GM23338 (cell line): ENCODE measurements at regions not wholly inside any gene's neighbourhood (a gene's known extent, or its start where the extent isn't known, plus 50 kb on each side); places are given as distances from the start of the nearest gene placed in this dataset.

Experiments used
- ATAC-seq: fragments of 200-7000 bp; cut with Tn5 transposase; 3 replicates; pipeline ENCODE4 v1.9.1; 2020
- DNase-seq: peaks from one replicate; pipeline ENCODE4 v3.0.0-alpha.2; 2015; ENCODE audit warnings: low spot score
- H2AFZ ChIP-seq: fragments of 200-600 bp; sonication (generic); 2 replicates; pipeline ENCODE4 v1.8.0; 2016; ENCODE audit warnings: antibody characterized with exemption, mild to moderate bottlenecking, moderate library complexity
- H3F3A ChIP-seq: fragments of 200-600 bp; sonication (generic); replicated peaks from 2 replicates; pipeline ENCODE4 v1.8.0; 2017; ENCODE audit warnings: antibody characterized with exemption, mixed run types, low read depth
- H3K27ac ChIP-seq: fragments of 200-600 bp; sonication (generic); 2 replicates; pipeline ENCODE4 v1.6.1; 2016; ENCODE audit warnings: low read depth
- H3K27me3 ChIP-seq: fragments of 200-600 bp; sonication (generic); 2 replicates; pipeline ENCODE4 v1.8.0; 2016; ENCODE audit warnings: mild to moderate bottlenecking, mixed run types, moderate library complexity; ENCODE audit not compliant: insufficient read depth
- H3K36me3 ChIP-seq: fragments of 200-600 bp; sonication (generic); 2 replicates; pipeline ENCODE4 v1.8.0; 2016; ENCODE audit warnings: mild to moderate bottlenecking; ENCODE audit not compliant: insufficient read depth
- H3K4me1 ChIP-seq: fragments of 200-600 bp; sonication (generic); 2 replicates; pipeline ENCODE4 v1.8.0; 2016; ENCODE audit warnings: mild to moderate bottlenecking, moderate library complexity; ENCODE audit not compliant: insufficient read depth
- H3K4me2 ChIP-seq: fragments of 200-600 bp; sonication (generic); 2 replicates; pipeline ENCODE4 v1.7.1; 2017; ENCODE audit warnings: mixed run types
- H3K4me3 ChIP-seq: fragments of 200-600 bp; sonication (generic); 2 replicates; pipeline ENCODE4 v1.6.1; 2016; ENCODE audit warnings: mixed run types
- H3K79me2 ChIP-seq: fragments of 200-600 bp; sonication (generic); replicated peaks from 2 replicates; pipeline ENCODE4 v1.8.0; 2017; ENCODE audit warnings: mild to moderate bottlenecking; ENCODE audit not compliant: insufficient read depth
- H3K9me2 ChIP-seq: fragments of 200-600 bp; sonication (generic); 2 replicates; pipeline ENCODE4 v1.8.0; 2017; ENCODE audit not compliant: insufficient read depth
- H4K20me1 ChIP-seq: fragments of 200-600 bp; sonication (generic); replicated peaks from 2 replicates; pipeline ENCODE4 v1.8.0; 2017; ENCODE audit warnings: mild to moderate bottlenecking; ENCODE audit not compliant: insufficient read depth
- H3K27ac Mint-ChIP-seq: 2 replicates; pipeline ENCODE4 v1.8.0; 2020; ENCODE audit warnings: inconsistent platforms, mild to moderate bottlenecking, moderate library complexity, mixed read lengths
- H3K27me3 Mint-ChIP-seq: 3 replicates; pipeline ENCODE4 v1.8.0; 2022; ENCODE audit warnings: low read depth, mild to moderate bottlenecking, moderate library complexity, mixed read lengths, inconsistent platforms; ENCODE audit not compliant: insufficient read depth, poor library complexity
- H3K36me3 Mint-ChIP-seq: 3 replicates; pipeline ENCODE4 v1.8.0; 2021; ENCODE audit warnings: low read depth, mild to moderate bottlenecking, inconsistent platforms, moderate library complexity, mixed read lengths
- H3K4me1 Mint-ChIP-seq: 3 replicates; pipeline ENCODE4 v1.8.0; 2020; ENCODE audit warnings: mild to moderate bottlenecking, inconsistent platforms, mixed read lengths
- H3K4me3 Mint-ChIP-seq: 3 replicates; pipeline ENCODE4 v1.8.0; 2021; ENCODE audit warnings: moderate library complexity, mild to moderate bottlenecking, inconsistent platforms, mixed read lengths
- H3K9me3 Mint-ChIP-seq: 3 replicates; pipeline ENCODE4 v1.8.0; 2020; ENCODE audit warnings: moderate library complexity, mild to moderate bottlenecking, inconsistent platforms, mixed read lengths
- CREB1 ChIP-seq: fragments of 250-450 bp; sonication (Bioruptor Pico); IDR thresholded peaks from 2 replicates; pipeline ENCODE4 v1.5.0; 2020; ENCODE audit warnings: low read depth, mild to moderate bottlenecking, moderate library complexity
- EZH2 ChIP-seq: fragments of 200-600 bp; sonication (generic); IDR thresholded peaks from one replicate; pipeline ENCODE4 v1.8.0; 2017; ENCODE audit warnings: antibody characterized with exemption, mild to moderate bottlenecking, low read depth; ENCODE audit not compliant: unreplicated experiment
- EZH2phosphoT487 ChIP-seq: fragments of 200-600 bp; sonication (generic); IDR thresholded peaks from one replicate; pipeline ENCODE4 v1.8.1; 2018; ENCODE audit warnings: antibody characterized with exemption; ENCODE audit not compliant: unreplicated experiment
- JUNB ChIP-seq: IDR thresholded peaks from one replicate; pipeline ENCODE4 v1.6.1; 2016; ENCODE audit warnings: antibody characterized with exemption; ENCODE audit not compliant: unreplicated experiment
- NANOG ChIP-seq: IDR thresholded peaks from 2 replicates; pipeline ENCODE4 v1.6.1; 2016; ENCODE audit warnings: antibody characterized with exemption, borderline replicate concordance
- POLR2AphosphoS5 ChIP-seq: IDR thresholded peaks from 2 replicates; pipeline ENCODE4 v1.6.1; 2016; ENCODE audit warnings: antibody characterized with exemption, low read depth
- STAT1 ChIP-seq: IDR thresholded peaks from one replicate; pipeline ENCODE4 v1.6.1; 2016; ENCODE audit warnings: antibody characterized with exemption; ENCODE audit not compliant: unreplicated experiment
- ZNF114 ChIP-seq: fragments of 250-450 bp; sonication (Bioruptor Pico); IDR thresholded peaks from 2 replicates; pipeline ENCODE4 v1.5.0; 2020; ENCODE audit warnings: mild to moderate bottlenecking, moderate library complexity
- ZNF331 ChIP-seq: fragments of 250-450 bp; sonication (Bioruptor Pico); IDR thresholded peaks from 2 replicates; pipeline ENCODE4 v1.5.0; 2020; ENCODE audit warnings: low read depth, mild to moderate bottlenecking, moderate library complexity
- TF ChIP-seq, protein P1 (sequence below): IDR thresholded peaks from one replicate; pipeline ENCODE4 v1.6.1; 2018; ENCODE audit warnings: antibody characterized with exemption; ENCODE audit not compliant: unreplicated experiment
- TF ChIP-seq, protein P2 (sequence below): fragments of 250-450 bp; sonication (Bioruptor Pico); IDR thresholded peaks from 2 replicates; pipeline ENCODE4 v1.5.0; 2020; ENCODE audit warnings: mild to moderate bottlenecking, moderate library complexity
- TF ChIP-seq, protein P3 (sequence below): IDR thresholded peaks from 2 replicates; pipeline ENCODE4 v1.6.1; 2016; ENCODE audit warnings: antibody characterized with exemption
- TF ChIP-seq, protein P4 (sequence below), 2 experiments: fragments of 200-600 bp in 1 of 2; sonication (generic) in 1 of 2; conservative IDR thresholded peaks; 2 replicates each; pipeline versions ENCODE4 v1.5.1 to v1.6.1; 2016 to 2017; ENCODE audit warnings: antibody characterized with exemption in 2 of 2, low read depth in 2 of 2, mild to moderate bottlenecking in 2 of 2, moderate library complexity in 1 of 2

DNA sequence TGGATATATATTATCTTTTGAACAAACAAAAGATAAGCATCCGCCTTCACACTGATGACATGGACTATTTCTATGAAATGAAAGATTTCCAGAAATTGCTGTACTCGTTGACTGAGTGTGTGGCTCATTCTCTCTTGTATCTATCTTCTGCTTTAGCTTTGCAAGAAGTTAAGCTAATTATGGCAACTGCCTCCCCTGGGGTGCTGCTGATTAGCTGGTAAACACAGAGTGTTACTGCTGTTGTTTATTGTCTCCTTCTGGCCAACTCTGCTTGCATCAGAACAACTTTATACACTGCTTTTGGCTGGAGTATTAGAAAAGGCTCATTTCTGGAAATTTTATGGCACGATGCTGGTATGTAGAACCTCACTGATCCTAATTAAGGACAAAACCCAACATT lies 95.6 kb upstream of the SNX7 start:
- no peaks in the 10 kb centered on the region for H3K79me2 ChIP-seq
- H3K27me3 ChIP-seq, result no peaks in the 10 kb centered on the region
- H3K4me3 Mint-ChIP-seq, result no peak overlapping the region
- 0 out of 2 replicates have a peak overlapping the region, but pooled peaks have one; percentile 28 for H3K27ac Mint-ChIP-seq
- no peaks in the 10 kb centered on the region; the same call in 1 of the 2 replicates for H3K9me2 ChIP-seq
- peaks cover 26% of the 10 kb centered on the region for H3K36me3 Mint-ChIP-seq
- peaks cover 33% of the 10 kb centered on the region for H3K9me3 Mint-ChIP-seq
- H3K4me1 Mint-ChIP-seq, result peaks cover 7% of the 10 kb centered on the region
- TF ChIP-seq, protein P1, sequence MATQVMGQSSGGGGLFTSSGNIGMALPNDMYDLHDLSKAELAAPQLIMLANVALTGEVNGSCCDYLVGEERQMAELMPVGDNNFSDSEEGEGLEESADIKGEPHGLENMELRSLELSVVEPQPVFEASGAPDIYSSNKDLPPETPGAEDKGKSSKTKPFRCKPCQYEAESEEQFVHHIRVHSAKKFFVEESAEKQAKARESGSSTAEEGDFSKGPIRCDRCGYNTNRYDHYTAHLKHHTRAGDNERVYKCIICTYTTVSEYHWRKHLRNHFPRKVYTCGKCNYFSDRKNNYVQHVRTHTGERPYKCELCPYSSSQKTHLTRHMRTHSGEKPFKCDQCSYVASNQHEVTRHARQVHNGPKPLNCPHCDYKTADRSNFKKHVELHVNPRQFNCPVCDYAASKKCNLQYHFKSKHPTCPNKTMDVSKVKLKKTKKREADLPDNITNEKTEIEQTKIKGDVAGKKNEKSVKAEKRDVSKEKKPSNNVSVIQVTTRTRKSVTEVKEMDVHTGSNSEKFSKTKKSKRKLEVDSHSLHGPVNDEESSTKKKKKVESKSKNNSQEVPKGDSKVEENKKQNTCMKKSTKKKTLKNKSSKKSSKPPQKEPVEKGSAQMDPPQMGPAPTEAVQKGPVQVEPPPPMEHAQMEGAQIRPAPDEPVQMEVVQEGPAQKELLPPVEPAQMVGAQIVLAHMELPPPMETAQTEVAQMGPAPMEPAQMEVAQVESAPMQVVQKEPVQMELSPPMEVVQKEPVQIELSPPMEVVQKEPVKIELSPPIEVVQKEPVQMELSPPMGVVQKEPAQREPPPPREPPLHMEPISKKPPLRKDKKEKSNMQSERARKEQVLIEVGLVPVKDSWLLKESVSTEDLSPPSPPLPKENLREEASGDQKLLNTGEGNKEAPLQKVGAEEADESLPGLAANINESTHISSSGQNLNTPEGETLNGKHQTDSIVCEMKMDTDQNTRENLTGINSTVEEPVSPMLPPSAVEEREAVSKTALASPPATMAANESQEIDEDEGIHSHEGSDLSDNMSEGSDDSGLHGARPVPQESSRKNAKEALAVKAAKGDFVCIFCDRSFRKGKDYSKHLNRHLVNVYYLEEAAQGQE, result no peak
- TF ChIP-seq, protein P2, sequence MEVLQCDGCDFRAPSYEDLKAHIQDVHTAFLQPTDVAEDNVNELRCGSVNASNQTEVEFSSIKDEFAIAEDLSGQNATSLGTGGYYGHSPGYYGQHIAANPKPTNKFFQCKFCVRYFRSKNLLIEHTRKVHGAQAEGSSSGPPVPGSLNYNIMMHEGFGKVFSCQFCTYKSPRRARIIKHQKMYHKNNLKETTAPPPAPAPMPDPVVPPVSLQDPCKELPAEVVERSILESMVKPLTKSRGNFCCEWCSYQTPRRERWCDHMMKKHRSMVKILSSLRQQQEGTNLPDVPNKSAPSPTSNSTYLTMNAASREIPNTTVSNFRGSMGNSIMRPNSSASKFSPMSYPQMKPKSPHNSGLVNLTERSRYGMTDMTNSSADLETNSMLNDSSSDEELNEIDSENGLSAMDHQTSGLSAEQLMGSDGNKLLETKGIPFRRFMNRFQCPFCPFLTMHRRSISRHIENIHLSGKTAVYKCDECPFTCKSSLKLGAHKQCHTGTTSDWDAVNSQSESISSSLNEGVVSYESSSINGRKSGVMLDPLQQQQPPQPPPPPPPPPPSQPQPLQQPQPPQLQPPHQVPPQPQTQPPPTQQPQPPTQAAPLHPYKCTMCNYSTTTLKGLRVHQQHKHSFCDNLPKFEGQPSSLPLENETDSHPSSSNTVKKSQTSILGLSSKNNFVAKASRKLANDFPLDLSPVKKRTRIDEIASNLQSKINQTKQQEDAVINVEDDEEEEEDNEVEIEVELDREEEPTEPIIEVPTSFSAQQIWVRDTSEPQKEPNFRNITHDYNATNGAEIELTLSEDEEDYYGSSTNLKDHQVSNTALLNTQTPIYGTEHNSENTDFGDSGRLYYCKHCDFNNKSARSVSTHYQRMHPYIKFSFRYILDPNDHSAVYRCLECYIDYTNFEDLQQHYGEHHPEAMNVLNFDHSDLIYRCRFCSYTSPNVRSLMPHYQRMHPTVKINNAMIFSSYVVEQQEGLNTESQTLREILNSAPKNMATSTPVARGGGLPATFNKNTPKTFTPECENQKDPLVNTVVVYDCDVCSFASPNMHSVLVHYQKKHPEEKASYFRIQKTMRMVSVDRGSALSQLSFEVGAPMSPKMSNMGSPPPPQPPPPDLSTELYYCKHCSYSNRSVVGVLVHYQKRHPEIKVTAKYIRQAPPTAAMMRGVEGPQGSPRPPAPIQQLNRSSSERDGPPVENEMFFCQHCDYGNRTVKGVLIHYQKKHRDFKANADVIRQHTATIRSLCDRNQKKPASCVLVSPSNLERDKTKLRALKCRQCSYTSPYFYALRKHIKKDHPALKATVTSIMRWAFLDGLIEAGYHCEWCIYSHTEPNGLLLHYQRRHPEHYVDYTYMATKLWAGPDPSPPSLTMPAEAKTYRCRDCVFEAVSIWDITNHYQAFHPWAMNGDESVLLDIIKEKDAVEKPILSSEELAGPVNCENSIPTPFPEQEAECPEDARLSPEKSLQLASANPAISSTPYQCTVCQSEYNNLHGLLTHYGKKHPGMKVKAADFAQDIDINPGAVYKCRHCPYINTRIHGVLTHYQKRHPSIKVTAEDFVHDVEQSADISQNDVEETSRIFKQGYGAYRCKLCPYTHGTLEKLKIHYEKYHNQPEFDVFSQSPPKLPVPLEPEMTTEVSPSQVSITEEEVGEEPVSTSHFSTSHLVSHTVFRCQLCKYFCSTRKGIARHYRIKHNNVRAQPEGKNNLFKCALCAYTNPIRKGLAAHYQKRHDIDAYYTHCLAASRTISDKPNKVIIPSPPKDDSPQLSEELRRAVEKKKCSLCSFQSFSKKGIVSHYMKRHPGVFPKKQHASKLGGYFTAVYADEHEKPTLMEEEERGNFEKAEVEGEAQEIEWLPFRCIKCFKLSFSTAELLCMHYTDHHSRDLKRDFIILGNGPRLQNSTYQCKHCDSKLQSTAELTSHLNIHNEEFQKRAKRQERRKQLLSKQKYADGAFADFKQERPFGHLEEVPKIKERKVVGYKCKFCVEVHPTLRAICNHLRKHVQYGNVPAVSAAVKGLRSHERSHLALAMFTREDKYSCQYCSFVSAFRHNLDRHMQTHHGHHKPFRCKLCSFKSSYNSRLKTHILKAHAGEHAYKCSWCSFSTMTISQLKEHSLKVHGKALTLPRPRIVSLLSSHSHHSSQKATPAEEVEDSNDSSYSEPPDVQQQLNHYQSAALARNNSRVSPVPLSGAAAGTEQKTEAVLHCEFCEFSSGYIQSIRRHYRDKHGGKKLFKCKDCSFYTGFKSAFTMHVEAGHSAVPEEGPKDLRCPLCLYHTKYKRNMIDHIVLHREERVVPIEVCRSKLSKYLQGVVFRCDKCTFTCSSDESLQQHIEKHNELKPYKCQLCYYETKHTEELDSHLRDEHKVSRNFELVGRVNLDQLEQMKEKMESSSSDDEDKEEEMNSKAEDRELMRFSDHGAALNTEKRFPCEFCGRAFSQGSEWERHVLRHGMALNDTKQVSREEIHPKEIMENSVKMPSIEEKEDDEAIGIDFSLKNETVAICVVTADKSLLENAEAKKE (CRISPR knock-in tag), result no peak
- TF ChIP-seq, protein P3, sequence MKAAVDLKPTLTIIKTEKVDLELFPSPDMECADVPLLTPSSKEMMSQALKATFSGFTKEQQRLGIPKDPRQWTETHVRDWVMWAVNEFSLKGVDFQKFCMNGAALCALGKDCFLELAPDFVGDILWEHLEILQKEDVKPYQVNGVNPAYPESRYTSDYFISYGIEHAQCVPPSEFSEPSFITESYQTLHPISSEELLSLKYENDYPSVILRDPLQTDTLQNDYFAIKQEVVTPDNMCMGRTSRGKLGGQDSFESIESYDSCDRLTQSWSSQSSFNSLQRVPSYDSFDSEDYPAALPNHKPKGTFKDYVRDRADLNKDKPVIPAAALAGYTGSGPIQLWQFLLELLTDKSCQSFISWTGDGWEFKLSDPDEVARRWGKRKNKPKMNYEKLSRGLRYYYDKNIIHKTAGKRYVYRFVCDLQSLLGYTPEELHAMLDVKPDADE, result no peak
- no peak for TF ChIP-seq POLR2AphosphoS5
- no peak for TF ChIP-seq CREB1
- no peak for TF ChIP-seq ZNF114
- TF ChIP-seq NANOG, result no peak
- TF ChIP-seq JUNB, result no peak
- no peak for TF ChIP-seq STAT1
- no peak for TF ChIP-seq EZH2
- no peak for TF ChIP-seq ZNF331 (CRISPR knock-in tag)
- TF ChIP-seq, protein P4, sequence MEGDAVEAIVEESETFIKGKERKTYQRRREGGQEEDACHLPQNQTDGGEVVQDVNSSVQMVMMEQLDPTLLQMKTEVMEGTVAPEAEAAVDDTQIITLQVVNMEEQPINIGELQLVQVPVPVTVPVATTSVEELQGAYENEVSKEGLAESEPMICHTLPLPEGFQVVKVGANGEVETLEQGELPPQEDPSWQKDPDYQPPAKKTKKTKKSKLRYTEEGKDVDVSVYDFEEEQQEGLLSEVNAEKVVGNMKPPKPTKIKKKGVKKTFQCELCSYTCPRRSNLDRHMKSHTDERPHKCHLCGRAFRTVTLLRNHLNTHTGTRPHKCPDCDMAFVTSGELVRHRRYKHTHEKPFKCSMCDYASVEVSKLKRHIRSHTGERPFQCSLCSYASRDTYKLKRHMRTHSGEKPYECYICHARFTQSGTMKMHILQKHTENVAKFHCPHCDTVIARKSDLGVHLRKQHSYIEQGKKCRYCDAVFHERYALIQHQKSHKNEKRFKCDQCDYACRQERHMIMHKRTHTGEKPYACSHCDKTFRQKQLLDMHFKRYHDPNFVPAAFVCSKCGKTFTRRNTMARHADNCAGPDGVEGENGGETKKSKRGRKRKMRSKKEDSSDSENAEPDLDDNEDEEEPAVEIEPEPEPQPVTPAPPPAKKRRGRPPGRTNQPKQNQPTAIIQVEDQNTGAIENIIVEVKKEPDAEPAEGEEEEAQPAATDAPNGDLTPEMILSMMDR (conservative IDR thresholded peaks at IDR 0.05; ENCODE audit: low read depth in 2 of 2), result no peak
- no peak for TF ChIP-seq EZH2phosphoT487
- H4K20me1 ChIP-seq, result no peaks in the 10 kb centered on the region
- no peak overlapping the region for H3K4me2 ChIP-seq
- H3K27ac ChIP-seq, result no peak overlapping the region
- no peak overlapping the region for H3K4me3 ChIP-seq
- peaks cover 2% of the 10 kb centered on the region for H3K27me3 Mint-ChIP-seq
- DNase-seq, result no peak
- ATAC-seq, result no peak
- no peaks in the 10 kb centered on the region for H3F3A ChIP-seq
- no peaks in the 10 kb centered on the region for H3K4me1 ChIP-seq
- H2AFZ ChIP-seq, result no peak overlapping the region; the same call in 1 of the 2 replicates
- H3K36me3 ChIP-seq, result no peaks in the 10 kb centered on the region
